Nephron progenitor cell (in vitro differentiated cells): ENCODE measurements at regions not wholly inside any gene's neighbourhood (a gene's known extent, or its start where the extent isn't known, plus 50 kb on each side); places are given as distances from the start of the nearest gene placed in this dataset.

ENCODE experiments used
- DNase-seq: peaks from one replicate; pipeline ENCODE4 v3.0.0; 2021
- H3K27ac Mint-ChIP-seq: 2 replicates; pipeline ENCODE4 v1.8.0; 2021; ENCODE audit warnings: mild to moderate bottlenecking, moderate library complexity, mixed read lengths
- H3K27me3 Mint-ChIP-seq: 2 replicates; pipeline ENCODE4 v1.8.0; 2021; ENCODE audit warnings: mild to moderate bottlenecking, low read depth, mixed read lengths; ENCODE audit not compliant: poor library complexity
- H3K36me3 Mint-ChIP-seq: 2 replicates; pipeline ENCODE4 v1.8.0; 2021; ENCODE audit warnings: low read depth, mixed read lengths
- H3K4me1 Mint-ChIP-seq: 2 replicates; pipeline ENCODE4 v1.8.0; 2021; ENCODE audit warnings: mixed read lengths
- H3K4me3 Mint-ChIP-seq: 2 replicates; pipeline ENCODE4 v1.8.0; 2021; ENCODE audit warnings: mild to moderate bottlenecking, moderate library complexity, mixed read lengths
- H3K9me3 Mint-ChIP-seq: 2 replicates; pipeline ENCODE4 v1.8.0; 2021; ENCODE audit warnings: mild to moderate bottlenecking, moderate library complexity, mixed read lengths
- CTCF ChIP-seq: fragments of 200-600 bp; sonication (generic); IDR thresholded peaks from 2 replicates; pipeline ENCODE4 v1.5.0; 2021; ENCODE audit warnings: antibody characterized with exemption

- no peak for TF ChIP-seq CTCF
- Mint-ChIP-seq H3K9me3 (no peaks in the 10 kb centered on the region), H3K27ac (no peak overlapping the region), H3K4me1 (no peaks in the 10 kb centered on the region), H3K4me3 (no peak overlapping the region), H3K36me3 (no peaks in the 10 kb centered on the region), H3K27me3 (no peaks in the 10 kb centered on the region)
- no peak for DNase-seq
Observed at GRCh38 chr4:165724786-165725185, 148.3 kb upstream of the TLL1 start.

GRCh38 chr4:165725352-165725751 lies 147.7 kb upstream of the TLL1 start:
- Mint-ChIP-seq H3K27ac (no peak overlapping the region), H3K27me3 (no peaks in the 10 kb centered on the region), H3K4me3 (no peak overlapping the region), H3K9me3 (no peaks in the 10 kb centered on the region), H3K4me1 (no peaks in the 10 kb centered on the region), H3K36me3 (no peaks in the 10 kb centered on the region)
- TF ChIP-seq CTCF: no peak
- DNase-seq: no peak

- no peak overlapping the region for H3K27ac Mint-ChIP-seq
- H3K4me1 Mint-ChIP-seq: no peaks in the 10 kb centered on the region
- DNase-seq: no peak
- no peak overlapping the region for H3K4me3 Mint-ChIP-seq
- H3K36me3 Mint-ChIP-seq: no peaks in the 10 kb centered on the region
- no peaks in the 10 kb centered on the region for H3K9me3 Mint-ChIP-seq
- no peaks in the 10 kb centered on the region for H3K27me3 Mint-ChIP-seq
- no peak for TF ChIP-seq CTCF
Observed at GRCh38 chr4:165726831-165727230, 146.2 kb upstream of the TLL1 start.

- no peak for DNase-seq
- TF ChIP-seq CTCF: no peak
- no peak overlapping the region for H3K27ac Mint-ChIP-seq
- no peak overlapping the region for H3K4me3 Mint-ChIP-seq
- H3K9me3 Mint-ChIP-seq: no peaks in the 10 kb centered on the region
- no peaks in the 10 kb centered on the region for H3K27me3 Mint-ChIP-seq
- no peaks in the 10 kb centered on the region for H3K36me3 Mint-ChIP-seq
- H3K4me1 Mint-ChIP-seq: no peaks in the 10 kb centered on the region
Observed at GRCh38 chr4:165737309-165737972, 135.6 kb upstream of the TLL1 start.

GRCh38 chr4:165738571-165738970 lies 134.5 kb upstream of the TLL1 start:
- no peak for TF ChIP-seq CTCF
- Mint-ChIP-seq H3K9me3 (no peaks in the 10 kb centered on the region), H3K4me1 (no peaks in the 10 kb centered on the region)

GRCh38 chr4:165740911-165741310 lies 132.1 kb upstream of the TLL1 start:
- Mint-ChIP-seq H3K4me1 (no peaks in the 10 kb centered on the region), H3K27me3 (no peaks in the 10 kb centered on the region), H3K36me3 (no peaks in the 10 kb centered on the region), H3K4me3 (no peak overlapping the region), H3K9me3 (no peaks in the 10 kb centered on the region), H3K27ac (no peak overlapping the region)
- DNase-seq: no peak
- no peak for TF ChIP-seq CTCF

More at GRCh38 chr4:165738571-165738970, 134.5 kb upstream of the TLL1 start:
- H3K4me3 Mint-ChIP-seq: no peak overlapping the region
- no peak overlapping the region for H3K27ac Mint-ChIP-seq
- DNase-seq: no peak
- H3K27me3 Mint-ChIP-seq: no peaks in the 10 kb centered on the region
- H3K36me3 Mint-ChIP-seq: no peaks in the 10 kb centered on the region
